K562 (cell line): ENCODE measurements at regions not wholly inside any gene's neighbourhood (a gene's known extent, or its start where the extent isn't known, plus 50 kb on each side); places are given as distances from the start of the nearest gene placed in this dataset.
A peak's percentile ranks its signal among the peaks of the same experiment; 100 is the strongest.

Experiments used
- ATF1 ChIP-seq, 2 experiments: fragments of 450-650 bp in 1 of 2; IDR thresholded peaks; 2 replicates each; pipeline ENCODE4 v1.6.1; 2016; ENCODE audit warnings: missing compliant biosample characterization in 1 of 2, missing genetic modification characterization in 1 of 2
- MAFG ChIP-seq: fragments of 450-650 bp; conservative IDR thresholded peaks from 2 replicates; pipeline ENCODE4 v1.6.1; 2016; ENCODE audit warnings: missing genetic modification characterization, missing compliant biosample characterization
- NFATC3 ChIP-seq: fragments of 450-650 bp; IDR thresholded peaks from 2 replicates; pipeline ENCODE4 v1.6.1; 2017; ENCODE audit warnings: mild to moderate bottlenecking
- NR2C2 ChIP-seq, 2 experiments: fragments of 200-800 bp in 1 of 2; sonication (Bioruptor generic) in 1 of 2; sonication (generic) in 1 of 2; formaldehyde crosslinking in 1 of 2; IDR thresholded peaks; 2 replicates each; pipeline versions ENCODE4 v1.6.1 to v1.8.0; 2016 to 2022; ENCODE audit warnings: mild to moderate bottlenecking in 1 of 2, missing compliant biosample characterization in 1 of 2, missing genetic modification characterization in 1 of 2, missing genetic modification reagents in 1 of 2
- SMARCA5 ChIP-seq: fragments of 450-650 bp; IDR thresholded peaks from 2 replicates; pipeline ENCODE4 v1.6.1; 2016
- SMARCE1 ChIP-seq: fragments of 450-650 bp; IDR thresholded peaks from 2 replicates; pipeline ENCODE4 v1.7.1; 2016; ENCODE audit warnings: mild to moderate bottlenecking
- TEAD2 ChIP-seq: fragments of 450-650 bp; IDR thresholded peaks from 2 replicates; pipeline ENCODE4 v1.6.1; 2016; ENCODE audit warnings: missing genetic modification characterization, control low read depth, missing compliant biosample characterization
- ZNF197 ChIP-seq: fragments of 200-800 bp; sonication (Bioruptor generic); IDR thresholded peaks from 2 replicates; pipeline ENCODE4 v1.6.1; 2016; ENCODE audit warnings: low read depth, missing genetic modification characterization, missing compliant biosample characterization
- ZNF444 ChIP-seq: fragments of 250-450 bp; sonication (Bioruptor Pico); IDR thresholded peaks from 2 replicates; pipeline ENCODE4 v1.4.0; 2020; ENCODE audit warnings: mild to moderate bottlenecking, moderate library complexity
- ZNF551 ChIP-seq: fragments of 250-450 bp; sonication (Bioruptor Pico); IDR thresholded peaks from 2 replicates; pipeline ENCODE4 v1.5.0; 2021; ENCODE audit warnings: mild to moderate bottlenecking, moderate library complexity
- TF ChIP-seq, protein P1 (sequence below), 2 experiments: fragments of 450-650 bp in 1 of 2; sonication (generic) in 1 of 2; formaldehyde crosslinking in 1 of 2; IDR thresholded peaks in 1 of 2; conservative IDR thresholded peaks in 1 of 2; 2 replicates each; pipeline versions ENCODE4 v1.6.1 to v1.8.1; 2016 to 2023; ENCODE audit warnings: mild to moderate bottlenecking in 2 of 2, moderate library complexity in 2 of 2, inconsistent platforms in 1 of 2, missing genetic modification reagents in 1 of 2
- TF ChIP-seq, protein P2 (sequence below), 2 experiments: IDR thresholded peaks in 1 of 2; conservative IDR thresholded peaks in 1 of 2; 2 replicates each; pipeline ENCODE4 v1.6.1; 2016; ENCODE audit warnings: low read depth in 2 of 2, mild to moderate bottlenecking in 1 of 2, missing compliant biosample characterization in 1 of 2, missing genetic modification characterization in 1 of 2, moderate library complexity in 1 of 2
- TF ChIP-seq, protein P3 (sequence below), 3 experiments: fragments of 200-800 bp in 1 of 3; fragments of 250-450 bp in 1 of 3; fragments of 450-650 bp in 1 of 3; sonication (Bioruptor Pico) in 1 of 3; sonication (Bioruptor generic) in 1 of 3; formaldehyde crosslinking in 1 of 3; IDR thresholded peaks; 2 replicates each; pipeline versions ENCODE4 v1.6.1 to v1.8.0; 2016 to 2022; ENCODE audit warnings: mild to moderate bottlenecking in 2 of 3, missing genetic modification characterization in 2 of 3, missing compliant biosample characterization in 1 of 3, moderate library complexity in 1 of 3
- TF ChIP-seq, protein P4 (sequence below): fragments of 450-650 bp; formaldehyde crosslinking; IDR thresholded peaks from 2 replicates; pipeline ENCODE4 v1.4.0; 2020; ENCODE audit warnings: mild to moderate bottlenecking, moderate library complexity
- TF ChIP-seq, protein P5 (sequence below): fragments of 450-650 bp; IDR thresholded peaks from 2 replicates; pipeline ENCODE4 v1.6.1; 2016; ENCODE audit warnings: missing biosample characterization, missing genetic modification characterization

DNA sequence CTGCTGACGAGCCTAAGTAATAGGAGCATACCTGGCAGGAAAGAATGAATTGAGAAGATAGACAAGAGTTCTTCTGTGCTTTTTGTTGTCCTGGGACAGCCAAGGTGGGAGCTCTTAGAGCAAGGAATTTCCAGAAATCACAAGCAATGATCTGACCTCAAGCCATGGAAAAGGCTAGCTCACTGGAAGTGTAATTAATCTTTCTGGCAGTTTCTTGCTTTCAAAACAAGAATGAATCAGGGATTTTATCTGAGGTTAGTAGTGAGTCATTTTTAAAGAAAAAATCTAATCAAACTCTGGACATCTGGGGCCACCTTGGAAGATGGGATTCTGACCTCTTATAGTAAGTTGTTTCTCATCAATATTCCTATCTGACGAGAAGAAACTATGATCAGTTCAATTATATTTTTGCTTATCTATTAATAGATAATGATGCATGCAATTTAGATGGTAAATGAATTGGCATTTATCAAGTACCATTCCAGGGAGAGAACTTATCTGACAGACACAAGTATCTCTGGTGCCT, 98.0 kb downstream of the ADCYAP1 start (continued):
- no peak for TF ChIP-seq NR2C2 (CRISPR knock-in tag; IDR thresholded peaks at IDR 0.05)
- peak; percentile 82 for TF ChIP-seq NR2C2 (tag; IDR thresholded peaks at IDR 0.05)
- TF ChIP-seq, protein P1, sequence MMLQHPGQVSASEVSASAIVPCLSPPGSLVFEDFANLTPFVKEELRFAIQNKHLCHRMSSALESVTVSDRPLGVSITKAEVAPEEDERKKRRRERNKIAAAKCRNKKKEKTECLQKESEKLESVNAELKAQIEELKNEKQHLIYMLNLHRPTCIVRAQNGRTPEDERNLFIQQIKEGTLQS (IDR thresholded peaks at IDR 0.05), result peak; percentile 88; the same call in 1 of the 2 replicates
- TF ChIP-seq, protein P1 (CRISPR knock-in tag; conservative IDR thresholded peaks at IDR 0.05), result no peak
- TF ChIP-seq, protein P2, sequence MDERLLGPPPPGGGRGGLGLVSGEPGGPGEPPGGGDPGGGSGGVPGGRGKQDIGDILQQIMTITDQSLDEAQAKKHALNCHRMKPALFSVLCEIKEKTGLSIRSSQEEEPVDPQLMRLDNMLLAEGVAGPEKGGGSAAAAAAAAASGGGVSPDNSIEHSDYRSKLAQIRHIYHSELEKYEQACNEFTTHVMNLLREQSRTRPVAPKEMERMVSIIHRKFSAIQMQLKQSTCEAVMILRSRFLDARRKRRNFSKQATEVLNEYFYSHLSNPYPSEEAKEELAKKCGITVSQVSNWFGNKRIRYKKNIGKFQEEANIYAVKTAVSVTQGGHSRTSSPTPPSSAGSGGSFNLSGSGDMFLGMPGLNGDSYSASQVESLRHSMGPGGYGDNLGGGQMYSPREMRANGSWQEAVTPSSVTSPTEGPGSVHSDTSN (CRISPR knock-in tag; IDR thresholded peaks at IDR 0.05; ENCODE audit: low read depth), result peak; percentile 92
- TF ChIP-seq, protein P2 (tag; conservative IDR thresholded peaks at IDR 0.05; ENCODE audit: low read depth), result peak; percentile 99
- TF ChIP-seq, protein P3, sequence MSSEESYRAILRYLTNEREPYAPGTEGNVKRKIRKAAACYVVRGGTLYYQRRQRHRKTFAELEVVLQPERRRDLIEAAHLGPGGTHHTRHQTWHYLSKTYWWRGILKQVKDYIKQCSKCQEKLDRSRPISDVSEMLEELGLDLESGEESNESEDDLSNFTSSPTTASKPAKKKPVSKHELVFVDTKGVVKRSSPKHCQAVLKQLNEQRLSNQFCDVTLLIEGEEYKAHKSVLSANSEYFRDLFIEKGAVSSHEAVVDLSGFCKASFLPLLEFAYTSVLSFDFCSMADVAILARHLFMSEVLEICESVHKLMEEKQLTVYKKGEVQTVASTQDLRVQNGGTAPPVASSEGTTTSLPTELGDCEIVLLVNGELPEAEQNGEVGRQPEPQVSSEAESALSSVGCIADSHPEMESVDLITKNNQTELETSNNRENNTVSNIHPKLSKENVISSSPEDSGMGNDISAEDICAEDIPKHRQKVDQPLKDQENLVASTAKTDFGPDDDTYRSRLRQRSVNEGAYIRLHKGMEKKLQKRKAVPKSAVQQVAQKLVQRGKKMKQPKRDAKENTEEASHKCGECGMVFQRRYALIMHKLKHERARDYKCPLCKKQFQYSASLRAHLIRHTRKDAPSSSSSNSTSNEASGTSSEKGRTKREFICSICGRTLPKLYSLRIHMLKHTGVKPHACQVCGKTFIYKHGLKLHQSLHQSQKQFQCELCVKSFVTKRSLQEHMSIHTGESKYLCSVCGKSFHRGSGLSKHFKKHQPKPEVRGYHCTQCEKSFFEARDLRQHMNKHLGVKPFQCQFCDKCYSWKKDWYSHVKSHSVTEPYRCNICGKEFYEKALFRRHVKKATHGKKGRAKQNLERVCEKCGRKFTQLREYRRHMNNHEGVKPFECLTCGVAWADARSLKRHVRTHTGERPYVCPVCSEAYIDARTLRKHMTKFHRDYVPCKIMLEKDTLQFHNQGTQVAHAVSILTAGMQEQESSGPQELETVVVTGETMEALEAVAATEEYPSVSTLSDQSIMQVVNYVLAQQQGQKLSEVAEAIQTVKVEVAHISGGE (CRISPR knock-in tag; IDR thresholded peaks at IDR 0.05), result peak in 1 of 3 experiments; percentile 53; a peak in 1 of 6 replicates
- TF ChIP-seq, protein P4, sequence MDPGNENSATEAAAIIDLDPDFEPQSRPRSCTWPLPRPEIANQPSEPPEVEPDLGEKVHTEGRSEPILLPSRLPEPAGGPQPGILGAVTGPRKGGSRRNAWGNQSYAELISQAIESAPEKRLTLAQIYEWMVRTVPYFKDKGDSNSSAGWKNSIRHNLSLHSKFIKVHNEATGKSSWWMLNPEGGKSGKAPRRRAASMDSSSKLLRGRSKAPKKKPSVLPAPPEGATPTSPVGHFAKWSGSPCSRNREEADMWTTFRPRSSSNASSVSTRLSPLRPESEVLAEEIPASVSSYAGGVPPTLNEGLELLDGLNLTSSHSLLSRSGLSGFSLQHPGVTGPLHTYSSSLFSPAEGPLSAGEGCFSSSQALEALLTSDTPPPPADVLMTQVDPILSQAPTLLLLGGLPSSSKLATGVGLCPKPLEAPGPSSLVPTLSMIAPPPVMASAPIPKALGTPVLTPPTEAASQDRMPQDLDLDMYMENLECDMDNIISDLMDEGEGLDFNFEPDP (CRISPR knock-in tag), result no peak
- no peak for TF ChIP-seq ZNF444 (CRISPR knock-in tag)
- TF ChIP-seq MAFG (tag), result peak; percentile 91
- TF ChIP-seq SMARCA5, result no peak
- peak; percentile 97; the same call in 1 of the 2 replicates for TF ChIP-seq SMARCE1
- TF ChIP-seq, protein P5, sequence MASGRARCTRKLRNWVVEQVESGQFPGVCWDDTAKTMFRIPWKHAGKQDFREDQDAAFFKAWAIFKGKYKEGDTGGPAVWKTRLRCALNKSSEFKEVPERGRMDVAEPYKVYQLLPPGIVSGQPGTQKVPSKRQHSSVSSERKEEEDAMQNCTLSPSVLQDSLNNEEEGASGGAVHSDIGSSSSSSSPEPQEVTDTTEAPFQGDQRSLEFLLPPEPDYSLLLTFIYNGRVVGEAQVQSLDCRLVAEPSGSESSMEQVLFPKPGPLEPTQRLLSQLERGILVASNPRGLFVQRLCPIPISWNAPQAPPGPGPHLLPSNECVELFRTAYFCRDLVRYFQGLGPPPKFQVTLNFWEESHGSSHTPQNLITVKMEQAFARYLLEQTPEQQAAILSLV (tag), result no peak
- peak; percentile 56; the same call in 1 of the 2 replicates for TF ChIP-seq ZNF197 (CRISPR knock-in tag)
- no peak for TF ChIP-seq ATF1 (CRISPR knock-in tag; IDR thresholded peaks at IDR 0.05)
- TF ChIP-seq ATF1 (tag; IDR thresholded peaks at IDR 0.05), result 0 out of 2 replicates have a peak, but pooled peaks have one; percentile 21
- no peak for TF ChIP-seq ZNF551 (CRISPR knock-in tag)
- 0 out of 2 replicates have a peak, but pooled peaks have one; percentile 51 for TF ChIP-seq NFATC3
- 0 out of 2 replicates have a peak, but pooled peaks have one; percentile 23 for TF ChIP-seq TEAD2 (tag)
